H4 (cell line): ENCODE measurements at regions not wholly inside any gene's neighbourhood (a gene's known extent, or its start where the extent isn't known, plus 50 kb on each side); places are given as distances from the start of the nearest gene placed in this dataset.
"Not testable (repeated sequence)": the region's sequence is repeated elsewhere in the genome, so short reads cannot be mapped to it uniquely, and the experiment has no call there.

Experiments
- DNase-seq: peaks from one replicate; pipeline ENCODE4 v3.0.0-alpha.2; 2015; ENCODE audit warnings: low spot score

DNA sequence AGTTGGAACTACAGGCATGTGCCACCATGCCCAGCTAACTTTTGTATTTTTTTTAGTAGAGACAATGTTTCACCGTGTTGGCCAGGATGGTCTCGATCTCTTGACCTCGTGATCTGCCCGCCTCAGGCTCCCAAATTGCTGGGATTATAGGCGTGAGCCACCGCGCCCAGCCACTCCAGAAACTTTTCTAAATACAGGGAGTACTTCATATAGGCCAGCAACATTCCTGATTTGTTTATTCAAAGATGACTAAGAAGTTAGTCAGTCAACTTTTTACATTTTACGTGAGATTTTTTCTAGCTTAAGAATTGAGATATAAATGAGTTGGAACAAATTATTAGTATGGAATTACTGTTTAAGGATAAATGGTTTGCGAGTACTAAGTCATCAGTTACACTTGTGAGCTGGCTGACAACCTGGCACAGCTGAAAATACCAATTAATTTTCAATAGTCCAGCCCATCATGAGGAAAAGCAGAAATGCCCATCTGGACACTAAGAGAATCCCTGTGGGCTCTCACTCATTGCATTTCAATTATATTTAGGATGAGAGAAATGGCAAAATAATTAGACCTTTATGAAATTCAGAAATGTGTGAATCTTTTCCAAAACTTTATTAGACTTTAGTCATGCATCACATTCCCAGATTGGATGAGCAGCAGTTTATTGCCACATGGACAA is 430.8 kb upstream of the SPATA31A3 start:
- not testable (repeated sequence) for DNase-seq

DNA sequence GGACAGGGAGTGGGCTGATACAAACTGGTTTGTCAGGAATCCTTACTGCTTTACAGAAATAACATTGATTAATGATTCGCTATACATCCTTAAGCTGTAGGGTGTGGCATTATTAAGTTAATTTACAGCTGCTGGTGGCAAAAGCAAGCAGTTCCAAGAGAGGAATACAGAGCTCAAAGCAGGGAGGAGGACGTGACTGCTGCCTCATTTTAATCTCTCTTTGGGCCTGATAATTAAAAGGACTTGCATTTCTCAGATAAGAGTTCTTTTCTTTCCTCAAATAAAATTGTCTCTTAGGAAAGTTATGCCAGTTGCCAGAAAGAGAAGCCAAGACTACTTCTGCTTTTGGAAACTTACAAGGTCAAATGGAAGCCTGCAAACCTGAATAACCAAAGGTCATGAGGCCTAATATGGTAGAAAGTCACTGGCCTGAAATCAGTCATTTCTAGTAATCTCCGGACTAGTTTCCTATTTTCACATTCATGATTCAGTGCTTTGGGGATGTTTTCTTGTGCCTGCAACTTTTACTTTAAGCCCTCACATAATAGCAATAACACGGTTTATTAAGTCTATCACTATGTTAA is 426.2 kb upstream of the SPATA31A3 start:
- DNase-seq = not testable (repeated sequence)

DNA sequence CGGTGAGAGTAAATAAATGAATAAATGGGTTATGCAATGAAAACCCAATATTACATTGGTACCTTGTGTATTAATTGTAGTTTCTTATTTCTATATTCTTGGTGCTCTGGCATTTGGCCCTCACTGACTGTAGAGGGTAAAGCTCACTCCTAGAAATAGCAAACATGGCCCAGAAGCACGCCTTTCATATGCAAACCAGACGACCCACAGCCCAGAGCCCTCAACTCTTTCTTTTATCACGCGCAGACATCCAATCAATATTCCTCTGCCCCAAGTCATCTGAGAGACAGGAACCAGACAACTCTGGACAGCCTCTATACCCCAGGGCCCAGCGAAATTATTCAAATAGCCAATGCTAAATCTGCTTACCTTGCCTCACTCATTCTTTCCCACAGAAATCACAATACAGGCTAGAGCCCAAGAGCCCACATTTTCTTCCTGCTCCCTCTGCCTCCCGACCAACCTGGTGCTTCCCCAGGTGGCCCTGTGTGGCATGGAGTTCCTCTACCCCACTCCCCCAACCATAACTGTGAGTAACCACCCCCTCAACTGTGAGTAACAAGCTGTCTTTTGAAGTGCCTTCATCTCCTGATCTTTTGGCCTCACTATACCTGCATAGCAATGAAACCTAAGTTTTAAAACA is 425.1 kb upstream of the SPATA31A3 start:
- DNase-seq = not testable (repeated sequence)

DNA sequence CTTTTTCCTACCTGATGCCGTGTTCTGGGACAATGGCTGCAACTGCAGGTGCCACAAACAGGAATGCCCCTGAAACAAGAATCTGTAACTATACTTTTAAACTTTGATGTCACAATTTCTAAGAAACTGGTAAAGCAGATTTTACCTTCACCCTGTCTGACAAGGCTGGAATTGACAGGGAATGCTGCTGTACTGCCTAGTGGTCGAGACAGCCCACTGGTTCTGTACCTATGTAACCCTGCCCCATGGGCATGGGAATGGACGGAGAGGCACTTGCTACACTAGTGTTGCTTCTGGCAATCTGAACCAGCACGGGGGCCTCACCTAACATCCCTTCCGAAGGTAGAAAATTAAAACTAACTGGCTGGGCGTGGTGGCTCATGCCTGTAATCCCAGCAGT is 424.3 kb upstream of the SPATA31A3 start:
- peak; percentile 2 for DNase-seq

DNA sequence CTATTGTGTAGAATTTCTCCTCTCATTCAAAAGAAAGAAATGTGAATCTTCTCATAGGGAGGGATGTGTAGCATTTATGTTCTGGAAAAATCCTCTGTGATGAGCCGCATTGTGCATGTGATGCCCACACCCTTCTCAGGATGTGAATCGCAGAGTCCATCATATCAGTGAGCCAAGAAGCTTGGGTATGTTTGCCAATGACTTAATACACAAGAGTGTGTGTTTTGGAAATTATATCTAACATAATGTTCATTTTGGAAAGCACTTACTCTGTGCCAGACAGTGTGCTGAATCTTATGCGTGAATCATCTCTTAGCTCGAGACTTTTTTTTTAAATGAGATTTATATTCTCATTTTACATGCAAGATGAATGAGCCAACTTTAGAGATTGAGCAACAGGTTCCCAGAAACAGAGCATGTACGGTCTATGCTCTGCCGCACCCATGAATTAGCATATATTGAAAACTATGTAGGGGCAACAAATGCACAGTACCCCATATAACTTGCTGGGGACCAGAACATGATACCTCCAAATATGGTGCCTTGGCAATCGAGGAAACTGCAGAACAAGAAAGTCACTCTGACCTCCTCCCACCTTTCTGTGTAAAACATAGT is 418.4 kb upstream of the SPATA31A3 start:
- not testable (repeated sequence) for DNase-seq

DNA sequence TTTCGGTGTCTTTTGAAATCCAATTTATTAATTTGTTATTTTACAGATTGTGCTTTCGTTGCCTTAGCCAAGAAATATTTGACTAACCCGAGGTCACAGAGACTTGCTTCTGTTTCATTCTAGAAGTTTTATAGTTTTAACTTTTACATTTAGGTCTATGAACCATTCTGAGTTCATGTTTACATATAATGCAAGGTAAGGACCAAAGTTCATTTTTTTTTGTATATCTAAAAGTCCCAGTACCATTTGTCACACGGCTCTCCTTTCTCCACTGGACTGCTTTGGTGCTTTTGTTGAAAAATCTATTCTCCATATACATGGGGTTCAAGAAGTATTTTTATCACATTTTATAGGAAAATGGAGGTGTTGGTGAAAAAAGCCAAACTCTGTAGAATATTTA is 411.4 kb upstream of the SPATA31A3 start:
- not testable (repeated sequence) for DNase-seq

DNA sequence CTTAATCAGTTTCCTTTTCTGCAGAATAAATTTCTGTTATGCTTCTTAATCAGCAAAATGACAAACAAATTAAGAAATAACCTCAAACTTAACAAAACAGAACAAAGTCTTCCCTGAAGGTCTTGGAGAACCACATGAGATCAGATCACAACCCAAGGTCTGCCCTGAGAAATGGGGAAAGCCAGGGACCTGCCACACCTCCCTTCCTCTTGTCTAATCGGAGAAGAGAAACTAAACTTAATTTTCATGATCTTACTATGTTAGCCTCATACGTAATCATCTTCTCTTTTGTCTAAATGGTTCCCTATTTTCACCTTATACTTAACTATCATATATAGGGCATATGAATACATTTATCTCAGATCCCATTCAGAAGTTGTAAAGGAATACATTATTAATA is 405.4 kb upstream of the SPATA31A3 start:
- not testable (repeated sequence) for DNase-seq

DNA sequence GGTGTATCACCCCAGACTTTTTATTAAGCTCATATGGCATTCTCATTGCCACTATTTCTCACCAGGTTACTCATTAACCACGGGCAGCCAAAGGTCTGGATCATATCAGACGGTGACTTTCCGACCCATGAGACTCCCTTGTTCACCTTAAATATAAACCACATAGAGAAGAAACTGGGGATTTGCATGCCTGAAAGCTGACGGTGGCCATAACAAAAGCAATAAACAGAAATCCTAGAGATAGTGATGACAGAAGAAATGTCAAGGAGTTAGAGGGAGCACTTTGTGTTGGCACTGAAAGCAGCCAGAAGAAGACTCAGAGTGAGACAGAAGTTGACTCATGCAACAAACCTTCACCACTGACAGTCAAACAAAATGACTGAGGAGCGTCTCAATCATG is 402.4 kb upstream of the SPATA31A3 start:
- DNase-seq = not testable (repeated sequence)

DNA sequence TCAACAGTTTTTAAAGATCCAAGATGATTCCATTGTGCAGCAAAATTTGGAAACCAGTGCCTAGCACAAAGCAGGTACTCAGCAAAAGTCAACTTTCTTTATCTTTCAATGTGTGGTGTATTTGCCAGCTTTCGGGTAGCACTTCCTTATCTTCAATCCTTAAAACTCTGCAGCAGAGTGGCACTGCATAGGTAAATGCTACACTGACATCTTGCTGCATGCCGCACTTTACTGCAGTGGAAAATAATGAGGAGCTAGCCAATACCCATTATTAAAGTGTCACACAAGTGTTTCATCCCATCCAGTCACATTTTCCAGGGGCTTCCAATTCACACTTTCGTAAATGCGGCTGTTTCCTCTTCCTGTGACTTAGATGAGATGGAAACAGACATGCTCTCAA is 401.7 kb upstream of the SPATA31A3 start:
- not testable (repeated sequence) for DNase-seq

DNA sequence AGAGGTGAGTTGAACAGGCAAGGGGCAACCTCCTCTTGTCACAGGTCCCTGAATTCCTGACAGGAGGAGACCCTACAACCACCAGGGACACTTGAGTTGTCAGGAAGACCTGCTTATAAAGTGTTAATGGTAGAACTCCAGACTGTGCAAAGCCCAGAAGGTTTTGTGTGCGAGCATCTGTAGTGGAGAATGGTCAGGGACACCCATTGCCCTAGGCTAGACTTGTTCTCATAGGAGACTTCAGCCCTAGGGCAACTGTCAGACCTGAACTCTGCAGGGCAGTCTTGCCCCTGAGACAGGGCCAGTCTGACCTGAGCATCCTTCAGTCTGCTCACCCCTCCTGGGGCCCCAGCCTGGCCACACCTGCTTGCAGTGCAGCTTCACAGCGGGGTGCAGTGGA is 377.3 kb upstream of the SPATA31A3 start:
- DNase-seq = not testable (repeated sequence)

DNA sequence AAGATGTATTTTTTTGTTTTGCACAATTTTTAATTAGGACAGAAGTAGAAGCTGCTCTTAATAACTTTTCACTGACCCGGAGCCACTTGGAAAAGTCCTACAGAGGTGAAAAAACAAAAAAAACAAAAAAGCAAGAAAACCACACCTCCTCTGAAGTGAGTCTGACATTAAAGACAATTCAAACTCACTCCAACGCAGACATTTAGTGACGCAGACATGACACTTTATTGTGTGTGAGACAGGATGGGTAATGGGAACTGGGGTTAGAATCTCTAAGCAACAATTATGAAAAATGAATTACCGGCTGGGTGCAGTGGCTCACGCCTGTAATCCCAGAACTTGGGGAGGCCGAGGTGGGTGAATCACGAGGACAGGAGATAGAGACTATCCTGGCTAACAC is 370.0 kb upstream of the SPATA31A3 start:
- not testable (repeated sequence) for DNase-seq

DNA sequence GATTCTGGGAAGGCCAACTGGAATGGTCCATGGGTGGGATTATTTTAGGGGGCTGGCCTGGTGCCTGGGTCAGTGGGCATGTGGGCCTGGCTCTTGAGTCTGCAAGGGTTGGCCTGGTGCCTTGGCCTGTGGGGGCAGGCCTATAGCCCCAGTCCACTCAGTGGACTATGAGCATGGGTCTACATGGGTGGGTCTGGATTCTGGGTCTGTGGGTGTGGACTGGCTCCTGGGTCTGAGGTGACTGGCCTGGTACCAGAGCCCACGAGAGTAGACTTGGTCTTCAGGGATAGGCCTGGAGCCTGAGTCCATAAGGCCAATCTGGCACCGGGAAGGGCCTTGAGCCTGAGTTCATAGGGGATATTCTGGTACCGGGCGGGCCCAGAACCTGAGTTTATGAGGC is 361.6 kb upstream of the SPATA31A3 start:
- DNase-seq = not testable (repeated sequence)

DNA sequence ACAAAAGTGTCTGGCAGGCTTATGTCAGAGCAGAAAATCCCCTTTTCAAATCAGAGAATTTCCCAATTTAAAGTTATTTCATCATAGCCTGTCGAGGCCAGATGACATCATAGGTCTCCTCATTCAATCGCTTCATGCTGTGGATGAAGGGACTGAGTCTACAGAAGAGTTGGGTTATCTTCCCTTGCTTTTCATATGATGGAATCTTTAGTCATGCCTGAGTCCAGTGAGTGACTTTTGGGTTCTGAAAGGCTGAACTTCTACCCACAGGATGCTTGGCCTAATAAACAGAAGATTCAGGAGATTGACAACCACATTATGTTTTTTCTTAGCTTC is 357.0 kb upstream of the SPATA31A3 start:
- not testable (repeated sequence) for DNase-seq

DNA sequence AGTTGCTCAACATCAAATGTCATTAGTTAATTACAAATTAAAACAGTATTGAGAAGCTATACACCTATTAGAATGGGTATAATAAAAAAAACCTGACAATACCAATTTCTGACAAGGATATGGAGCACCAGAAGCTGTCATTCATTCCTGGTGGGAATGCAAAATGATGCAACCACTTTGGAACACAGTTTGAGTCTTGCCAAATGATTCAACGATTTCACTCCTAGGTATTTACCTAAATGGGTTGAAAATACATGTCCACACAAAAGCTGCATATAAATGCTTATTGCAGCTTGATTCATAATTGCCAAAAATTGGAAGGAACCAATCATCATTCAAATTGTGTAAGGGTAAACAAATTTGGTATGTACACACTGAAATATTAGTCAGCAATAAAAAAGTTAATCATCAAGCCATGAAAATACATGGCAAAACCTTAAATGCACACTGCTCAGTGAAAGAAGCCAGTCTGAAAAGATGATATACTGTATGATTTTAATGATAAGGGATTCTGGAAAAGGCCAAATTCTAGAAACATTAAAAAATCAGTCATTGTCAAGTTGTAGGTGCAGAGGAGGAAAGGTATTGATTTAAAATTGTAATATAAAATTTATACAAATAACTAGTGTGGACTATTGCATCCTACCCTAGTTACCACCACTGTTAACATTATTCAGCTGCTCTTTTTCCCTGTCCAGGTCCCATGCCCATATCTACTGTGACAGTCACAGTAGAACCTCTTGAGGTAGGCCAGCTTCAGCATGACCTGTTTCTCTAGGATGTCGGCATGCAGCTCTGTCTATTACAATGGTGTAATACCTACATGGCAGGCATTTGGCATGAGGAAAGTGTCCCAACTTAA is 356.4 kb upstream of the SPATA31A3 start:
- DNase-seq = not testable (repeated sequence)

DNA sequence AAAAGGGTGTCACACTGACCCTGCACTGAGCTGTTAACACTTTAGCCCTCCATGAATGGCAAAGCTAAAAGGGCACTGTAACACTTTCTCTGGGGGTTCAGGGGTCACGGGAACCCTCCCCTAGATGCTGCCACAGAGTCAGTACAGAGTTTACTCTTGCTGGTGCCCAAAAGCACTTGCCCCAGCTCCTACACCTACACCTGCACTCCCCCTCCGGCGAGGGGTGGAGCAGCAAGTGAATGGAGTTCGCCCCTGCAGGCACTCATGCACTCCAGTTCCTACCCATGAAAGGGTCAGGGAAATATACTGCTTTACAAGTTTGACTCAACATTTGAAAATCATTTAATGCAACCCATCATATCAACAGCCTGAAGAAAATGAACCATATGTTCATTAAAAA is 355.7 kb upstream of the SPATA31A3 start:
- DNase-seq = not testable (repeated sequence)

DNA sequence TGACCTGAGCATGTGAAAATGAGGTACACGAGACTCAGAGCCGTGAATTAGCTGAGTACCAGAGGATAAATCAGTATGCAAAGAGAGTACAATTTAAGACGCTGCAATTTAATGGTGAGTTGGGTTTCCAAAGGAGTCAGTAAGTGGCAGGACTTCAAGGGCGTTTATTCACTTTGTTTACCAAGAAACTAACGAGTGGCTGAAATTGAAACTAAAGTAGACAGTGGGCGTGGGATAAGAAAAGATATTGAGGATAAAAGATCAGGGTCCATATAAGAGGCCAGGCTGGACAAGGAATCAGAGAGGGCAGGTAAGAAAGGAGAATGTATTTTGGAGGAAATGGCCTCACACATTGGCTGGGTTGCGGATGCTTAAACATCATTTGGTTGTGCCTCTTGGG is 346.9 kb upstream of the SPATA31A3 start:
- DNase-seq = not testable (repeated sequence)

DNA sequence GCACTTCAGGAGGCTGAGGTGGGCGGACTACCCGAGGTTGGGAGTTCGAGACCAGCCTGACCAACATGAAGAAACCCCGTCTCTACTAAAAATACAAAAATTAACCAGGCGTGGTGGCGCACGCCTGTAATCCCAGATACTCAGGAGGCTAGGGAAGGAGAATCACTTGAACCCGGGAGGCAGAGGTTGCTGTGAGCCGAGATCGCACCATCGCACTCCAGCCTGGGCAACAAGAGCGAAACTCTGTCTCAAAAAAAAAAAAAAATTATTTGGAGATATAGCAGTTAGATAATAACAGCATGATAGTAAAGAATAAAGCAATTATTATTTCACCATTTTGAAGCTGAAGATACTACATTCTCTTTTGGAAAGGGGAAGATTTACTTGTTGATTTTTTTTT is 345.9 kb upstream of the SPATA31A3 start:
- DNase-seq = not testable (repeated sequence)

DNA sequence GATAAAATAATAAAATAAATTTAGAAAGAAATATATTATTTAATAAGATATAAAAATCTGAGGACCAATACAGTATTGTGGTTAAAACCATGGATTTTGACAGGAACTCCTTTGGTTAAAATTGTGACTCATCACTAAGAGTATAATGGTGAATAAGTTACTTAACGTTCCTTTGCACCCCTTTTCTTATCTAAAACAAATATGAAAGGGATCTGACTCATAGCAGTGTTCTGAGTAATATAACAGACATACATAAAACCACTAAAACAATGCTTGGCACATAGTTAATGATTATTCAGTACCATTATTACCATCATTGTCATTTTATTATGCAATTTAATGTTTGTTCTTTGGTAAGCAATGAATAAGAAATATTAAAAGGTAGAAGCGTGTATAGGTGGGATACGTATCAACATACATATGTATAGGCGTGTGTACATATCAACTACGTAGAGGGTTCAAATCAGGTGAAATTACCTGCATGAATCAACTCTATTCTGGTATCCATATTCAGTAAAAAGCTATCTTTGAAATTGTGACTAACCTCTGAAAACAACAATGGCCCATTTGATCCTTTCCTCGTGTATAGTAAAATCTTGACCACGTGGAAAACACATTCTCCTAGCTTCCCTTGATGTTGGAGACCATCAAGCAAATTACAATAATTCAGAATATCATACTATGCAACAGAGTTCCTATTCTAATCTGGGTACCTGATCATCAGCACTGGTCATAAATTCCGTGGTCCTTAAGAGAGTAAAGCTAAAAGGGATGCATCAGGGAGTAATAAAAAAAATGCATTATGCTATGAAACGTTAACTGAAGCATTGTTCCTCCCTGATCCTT is 342.6 kb upstream of the SPATA31A3 start:
- DNase-seq = not testable (repeated sequence)

DNA sequence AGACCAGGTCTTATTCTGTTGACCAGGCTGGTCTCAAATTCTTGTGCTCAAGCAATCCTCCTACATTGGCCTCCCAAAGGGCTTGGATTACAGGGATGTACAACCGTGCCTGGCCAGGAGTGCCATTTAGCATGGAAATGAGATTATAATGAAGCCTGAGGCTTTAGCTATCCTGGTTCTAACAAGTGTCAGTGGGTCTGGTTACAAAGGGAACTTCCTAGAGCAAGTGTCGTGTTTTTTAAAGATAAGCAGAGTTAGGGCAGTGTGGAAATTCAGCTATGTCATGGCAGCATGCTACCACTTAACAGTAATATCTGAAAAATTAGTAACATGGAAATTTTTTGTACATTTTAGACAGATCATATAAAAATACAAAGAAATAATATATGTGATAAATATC is 339.3 kb upstream of the SPATA31A3 start:
- DNase-seq = not testable (repeated sequence)

DNA sequence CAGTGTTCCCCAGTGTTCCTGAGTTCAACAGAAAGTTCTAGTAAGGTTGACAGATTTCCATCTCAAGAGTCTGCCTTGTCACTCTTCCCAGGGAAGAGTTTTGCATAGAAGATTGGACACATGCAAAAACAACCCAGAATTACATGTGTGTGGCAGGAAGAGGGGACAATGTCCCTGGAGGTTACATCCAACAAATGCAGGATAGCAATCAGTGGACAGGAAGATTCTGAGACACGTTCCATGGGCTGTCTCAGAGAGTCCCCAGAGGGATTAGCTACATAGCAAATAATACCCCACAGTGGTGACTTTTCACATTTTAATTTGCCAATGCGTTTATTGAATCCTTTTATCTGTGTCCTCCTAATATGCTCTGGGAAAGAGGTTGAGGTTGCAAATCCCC is 321.1 kb upstream of the SPATA31A3 start:
- not testable (repeated sequence) for DNase-seq

DNA sequence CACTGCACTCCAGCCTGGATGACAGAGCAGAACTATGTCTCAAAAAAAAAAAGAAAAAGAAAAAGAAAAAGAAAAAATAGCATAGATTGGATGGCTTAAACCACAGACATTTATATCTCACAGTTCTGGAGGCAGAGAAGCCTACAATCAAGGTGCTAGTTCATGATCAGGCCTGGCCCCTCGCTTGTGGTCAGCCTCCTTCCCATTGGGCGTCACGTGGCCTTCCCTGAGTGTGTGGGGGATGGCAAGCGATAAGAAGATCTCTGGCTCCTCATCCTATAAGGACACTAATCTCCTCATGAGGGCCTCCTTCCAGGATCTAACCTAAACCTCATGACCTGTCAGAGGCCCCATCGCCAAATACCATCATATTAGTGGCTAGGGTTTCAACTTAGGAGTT is 320.2 kb upstream of the SPATA31A3 start:
- DNase-seq = not testable (repeated sequence)
